NCI-H748 (cell line): ENCODE measurements at regions not wholly inside any gene's neighbourhood (a gene's known extent, or its start where the extent isn't known, plus 50 kb on each side); places are given as distances from the start of the nearest gene placed in this dataset.
"Not testable (repeated sequence)": the region's sequence is repeated elsewhere in the genome, so short reads cannot be mapped to it uniquely, and the experiment has no call there.

Source experiments
- DNase-seq: peaks from one replicate; lab custom pipeline; 2025; ENCODE audit not compliant: unreplicated experiment; lab: John Stamatoyannopoulos, UW

DNA sequence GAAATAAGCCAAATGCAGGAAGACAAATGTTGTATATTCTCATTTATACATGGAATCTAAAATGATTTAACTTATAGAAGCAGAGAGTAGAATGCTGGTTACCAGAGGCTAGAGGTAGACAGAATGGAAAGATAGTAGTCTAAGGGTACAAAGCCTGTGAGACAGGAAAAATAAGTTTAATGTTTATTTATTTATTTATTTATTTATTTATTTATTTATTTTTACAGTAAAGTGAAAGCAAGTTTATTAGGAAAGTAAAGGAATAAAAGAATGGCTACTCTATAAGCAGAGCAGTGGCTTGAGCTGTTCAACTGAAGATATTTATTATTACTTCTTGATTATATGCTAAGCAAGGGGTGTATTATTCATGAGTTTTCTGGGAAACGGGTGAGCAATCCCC lies 203.2 kb downstream of the LAS1L start:
- DNase-seq, result no peak

DNA sequence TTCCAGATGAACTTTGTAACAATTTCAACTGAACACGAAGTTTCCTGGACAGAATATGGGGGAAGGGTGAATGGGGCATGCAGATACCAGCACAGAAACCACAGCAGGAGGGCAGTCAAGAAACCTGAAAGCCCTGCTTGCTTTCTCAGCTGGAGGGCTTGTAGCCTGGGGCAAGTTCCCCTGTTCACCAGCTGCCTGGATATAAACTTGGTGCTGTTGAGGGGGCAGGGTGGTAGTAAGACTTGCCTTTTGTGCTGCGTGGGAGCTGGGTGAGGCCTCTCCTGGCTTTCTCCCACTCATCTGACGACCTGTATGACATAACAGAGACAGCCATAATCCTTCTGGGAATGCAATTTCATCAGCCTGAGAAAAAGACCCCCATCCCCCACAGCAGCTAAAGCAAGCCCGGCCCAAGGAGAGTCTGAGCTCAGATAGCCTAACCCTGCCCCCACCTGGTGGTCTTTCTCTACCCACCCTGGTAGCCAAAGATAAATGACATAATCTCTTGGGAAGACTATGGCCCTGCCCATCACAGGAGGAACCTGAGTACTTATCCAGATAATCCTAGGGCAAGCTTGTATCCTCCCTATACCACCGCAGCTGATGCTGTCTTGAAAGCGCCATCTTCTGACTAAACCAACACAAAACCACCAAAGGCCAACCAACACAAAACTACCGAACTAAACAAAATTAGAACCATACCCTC lies 234.3 kb downstream of the LAS1L start:
- DNase-seq, result no peak

DNA sequence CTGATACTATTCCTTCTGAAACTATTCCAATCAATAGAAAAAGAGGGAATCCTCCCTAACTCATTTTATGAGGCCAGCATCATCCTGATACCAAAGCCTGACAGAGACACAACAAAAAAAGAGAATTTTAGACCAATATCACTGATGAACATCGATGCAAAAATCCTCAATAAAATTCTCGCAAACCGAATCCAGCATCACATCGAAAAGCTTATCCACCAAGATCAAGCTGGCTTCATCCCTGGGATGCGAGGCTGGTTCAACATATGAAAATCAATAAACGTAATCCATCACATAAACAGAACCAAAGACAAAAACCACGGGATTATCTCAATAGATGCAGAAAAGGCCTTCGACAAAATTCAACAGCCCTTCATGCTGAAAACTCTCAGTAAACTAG lies 251.7 kb downstream of the LAS1L start:
- not testable (repeated sequence) for DNase-seq

DNA sequence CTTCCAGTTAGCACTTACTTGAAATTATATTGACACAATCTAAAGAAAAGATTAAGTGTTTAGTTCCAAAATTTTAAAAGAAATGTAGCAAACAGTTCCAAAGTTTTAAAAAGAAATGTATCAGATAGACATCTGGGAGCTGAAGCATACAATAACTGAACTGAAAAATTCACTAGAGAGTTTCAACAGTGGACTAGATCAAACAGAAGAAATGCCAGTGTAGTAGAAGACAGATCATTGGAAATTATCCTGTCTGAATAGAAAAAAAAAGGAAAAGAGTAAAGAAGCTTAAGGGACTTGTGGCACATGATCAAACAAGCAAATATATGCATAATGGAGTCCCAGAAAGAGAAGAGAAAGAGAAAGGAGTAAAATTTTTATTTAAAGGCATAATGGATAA lies 261.4 kb downstream of the LAS1L start:
- DNase-seq, result no peak

DNA sequence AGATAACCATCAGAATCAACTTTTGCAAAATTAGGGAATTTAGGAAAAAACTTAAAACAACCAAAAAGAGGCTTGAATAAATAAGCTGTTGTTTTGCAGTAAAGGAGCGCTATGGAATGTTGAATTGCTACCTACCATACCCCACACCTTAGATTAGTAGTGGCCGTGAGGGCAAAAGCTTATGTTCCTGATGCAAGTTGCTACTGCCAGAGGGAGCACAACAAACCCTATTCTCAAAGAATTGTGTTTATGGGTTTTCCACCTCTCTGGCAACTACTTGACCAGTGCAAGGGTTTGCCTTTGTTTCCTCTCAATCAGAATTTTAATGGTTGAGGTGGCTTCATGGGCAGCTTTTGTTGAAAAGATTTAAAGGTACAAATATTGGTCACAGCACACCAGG lies 268.1 kb downstream of the LAS1L start:
- DNase-seq, result no peak

DNA sequence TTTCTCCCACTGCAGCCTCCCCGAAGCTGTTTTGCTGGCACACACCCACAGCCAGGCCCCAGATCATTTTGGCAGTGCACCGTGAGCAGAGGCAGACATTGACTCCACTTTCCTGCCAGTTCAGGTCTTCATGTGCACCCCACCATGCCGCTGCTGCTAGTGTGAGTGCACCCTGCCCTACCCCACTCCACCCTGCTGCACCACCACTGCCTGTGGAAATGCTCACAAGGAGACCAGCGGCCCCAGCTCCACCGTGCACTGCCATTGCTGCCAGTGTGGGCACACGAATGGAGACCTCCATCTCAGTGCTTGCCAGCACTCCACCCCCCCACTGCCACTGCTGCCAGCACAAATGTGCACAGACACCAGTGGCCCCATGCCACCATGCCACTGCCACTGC lies 277.6 kb upstream of the ZC4H2 start:
- no peak for DNase-seq

DNA sequence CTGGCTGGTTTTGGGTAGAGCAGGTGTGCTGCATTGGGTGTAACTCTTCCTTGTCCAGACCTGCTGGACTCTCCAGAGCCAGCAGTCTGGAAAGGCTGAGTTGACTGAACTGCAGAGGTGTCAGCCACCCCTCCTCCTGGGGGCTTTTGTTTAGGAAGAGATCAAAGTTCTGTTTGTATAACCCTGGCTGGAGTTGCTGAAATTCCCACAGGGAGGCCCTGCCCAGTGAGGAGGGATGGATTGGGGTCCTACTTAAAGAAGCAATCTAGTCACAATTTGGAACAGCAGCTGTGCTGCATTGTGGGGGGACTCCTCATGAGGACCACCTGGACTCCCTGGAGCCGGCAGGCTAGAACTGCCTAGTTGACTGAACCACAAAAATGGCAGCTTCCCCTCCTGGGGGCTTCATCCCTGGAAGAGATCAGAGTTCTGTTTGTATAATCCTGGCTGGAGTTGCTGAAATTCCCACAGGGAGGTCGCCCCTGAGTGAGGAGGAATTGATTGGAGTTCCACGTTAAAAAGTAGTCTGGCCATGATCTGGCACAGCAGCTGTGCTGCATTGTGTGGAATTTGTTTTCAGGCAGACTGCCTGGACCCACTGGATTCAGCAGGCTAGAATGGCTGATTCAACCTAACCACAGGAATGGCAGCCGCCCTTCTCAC lies 264.9 kb upstream of the ZC4H2 start:
- no peak for DNase-seq

DNA sequence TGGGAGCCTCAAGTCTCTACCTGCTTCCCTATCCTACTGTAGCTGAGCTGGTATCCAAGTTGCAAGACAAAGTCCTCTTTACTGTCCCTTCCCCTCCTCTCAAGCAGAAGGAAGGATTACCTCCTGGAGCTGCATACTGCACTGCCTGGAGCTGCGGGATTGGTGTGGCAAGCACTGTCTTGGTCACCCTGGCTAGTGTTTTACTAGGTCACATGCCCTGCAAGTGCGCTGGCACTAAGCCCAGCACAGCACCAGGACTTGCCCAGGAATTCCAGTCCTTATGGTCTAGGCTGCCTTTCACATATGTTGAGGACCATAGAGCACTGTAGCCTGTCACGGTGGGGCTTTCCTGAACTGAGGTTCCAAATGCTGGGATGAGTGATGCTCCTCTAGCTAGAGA lies 227.3 kb upstream of the ZC4H2 start:
- DNase-seq, result no peak

DNA sequence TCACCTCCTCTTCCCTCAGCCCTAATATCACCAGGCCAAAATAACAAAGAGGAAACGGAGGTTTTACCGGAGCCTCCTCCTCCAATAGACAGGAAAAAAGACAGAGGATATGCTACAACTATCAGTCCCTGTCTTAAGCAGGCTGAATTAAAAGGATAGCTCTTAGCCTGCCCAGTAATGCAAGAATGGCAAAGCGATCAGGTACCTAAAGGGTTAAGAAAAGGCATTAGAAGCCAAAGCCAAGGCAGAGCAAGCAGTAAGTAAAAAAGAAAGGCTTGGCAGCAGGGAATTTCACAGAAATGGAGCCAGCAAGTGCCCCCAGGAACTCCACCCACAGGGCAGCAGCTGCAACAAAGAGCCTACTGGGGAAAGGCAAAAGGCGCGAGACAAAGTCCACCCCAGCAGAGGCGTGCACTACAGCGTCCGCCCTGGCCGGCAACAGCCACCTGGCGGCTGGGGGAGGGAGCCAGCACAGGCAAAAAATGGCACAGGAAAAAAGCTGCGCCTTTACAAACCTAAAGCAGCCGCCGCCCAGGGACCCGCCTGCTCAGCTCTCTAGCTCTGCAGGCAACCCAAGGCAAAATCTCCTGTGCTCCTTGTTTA lies 220.6 kb upstream of the ZC4H2 start:
- DNase-seq, result peak; percentile 58

DNA sequence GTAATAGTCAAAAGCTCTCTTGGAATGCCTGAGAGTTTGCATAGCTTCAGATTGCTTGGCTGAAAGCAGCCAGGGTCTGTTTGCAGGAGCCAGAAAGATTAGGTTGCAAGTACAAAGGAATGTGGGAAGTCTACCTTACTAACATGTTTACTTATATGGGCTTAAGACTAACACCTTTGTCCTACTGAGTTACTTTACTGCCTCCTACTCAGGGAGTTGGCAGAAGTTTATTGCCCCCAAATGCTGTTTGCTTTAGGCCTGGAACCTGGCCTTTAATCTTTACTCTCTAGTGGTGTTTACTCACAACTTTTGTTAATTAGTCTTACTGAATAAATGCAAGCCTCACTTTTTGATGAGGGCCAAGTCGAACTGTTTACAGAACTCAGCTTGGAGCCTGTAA lies 219.4 kb upstream of the ZC4H2 start:
- no peak for DNase-seq

DNA sequence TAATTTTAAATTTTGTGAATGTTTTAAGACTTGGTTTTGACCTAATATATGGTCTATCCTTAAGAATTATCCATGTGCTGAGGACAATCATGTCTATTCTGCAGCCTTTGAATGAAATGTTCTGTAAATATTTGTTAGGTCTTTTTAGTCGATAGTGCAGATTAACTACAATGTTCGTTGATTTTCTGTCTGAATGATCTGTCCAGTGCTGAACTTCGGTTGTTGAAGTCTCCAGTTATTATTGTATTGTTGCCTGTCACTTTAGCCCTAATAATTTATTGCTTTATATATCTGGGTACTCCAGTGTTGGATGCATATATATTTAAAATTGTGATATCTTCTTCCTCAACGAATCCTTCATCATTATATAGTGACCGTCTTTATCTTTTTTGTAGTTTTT lies 218.3 kb upstream of the ZC4H2 start:
- DNase-seq, result no peak

DNA sequence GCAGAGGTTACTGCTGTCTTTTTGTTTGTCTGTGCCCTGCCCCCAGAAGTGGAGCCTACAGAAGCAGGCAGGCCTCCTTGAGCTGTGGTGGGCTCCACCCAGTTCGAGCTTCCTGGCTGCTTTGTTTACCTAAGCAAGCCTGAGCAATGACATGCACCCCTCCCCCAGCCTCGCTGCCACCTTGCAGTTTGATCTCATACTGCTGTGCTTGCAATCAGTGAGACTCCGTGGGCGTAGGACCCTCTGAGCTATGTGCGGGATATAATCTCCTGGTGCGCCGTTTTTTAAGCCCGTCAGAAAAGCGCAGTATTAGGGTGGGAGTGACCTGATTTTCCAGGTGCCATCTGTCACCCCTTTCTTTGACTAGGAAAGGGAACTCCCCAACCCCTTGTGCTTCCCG lies 187.1 kb upstream of the ZC4H2 start:
- not testable (repeated sequence) for DNase-seq

DNA sequence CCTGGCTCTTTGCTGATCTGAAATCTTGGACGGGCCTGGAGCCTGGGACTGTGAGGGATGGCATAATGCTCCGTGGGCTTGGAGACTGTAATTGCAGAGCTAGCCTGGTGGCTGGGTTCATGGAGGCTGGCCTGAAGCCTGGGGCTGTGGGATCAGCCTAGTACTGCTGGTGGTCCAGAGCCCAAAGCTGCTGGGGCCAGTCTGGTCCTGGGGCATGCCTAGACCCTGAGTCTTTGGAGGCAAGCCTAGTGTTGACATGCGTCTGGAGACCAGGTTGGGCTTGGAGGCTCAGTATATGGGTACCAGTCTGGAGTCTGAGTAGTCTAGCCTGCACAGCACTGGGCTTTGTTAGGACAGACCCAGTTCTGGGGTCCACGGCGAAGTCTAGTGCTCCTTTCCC lies 172.0 kb upstream of the ZC4H2 start:
- no peak for DNase-seq

DNA sequence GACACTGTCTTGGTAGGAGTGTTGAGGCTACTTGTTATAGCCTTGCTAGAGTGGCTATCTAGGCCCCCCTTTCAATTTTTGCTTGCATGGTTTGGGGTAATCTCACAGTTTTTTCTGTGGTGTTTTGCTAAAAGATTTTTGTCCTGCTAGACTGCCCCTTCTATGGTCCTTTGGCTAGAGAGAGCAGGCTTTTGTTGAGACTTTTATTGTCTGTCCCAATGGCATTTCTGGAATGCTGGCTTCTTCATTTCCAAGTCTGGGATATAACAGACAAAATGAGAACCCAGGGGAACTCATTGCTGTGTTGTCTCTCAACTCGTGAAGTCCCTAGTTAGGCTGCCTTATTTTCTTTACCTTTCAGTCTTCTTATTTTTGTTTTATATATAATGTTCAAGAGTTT lies 160.2 kb upstream of the ZC4H2 start:
- no peak for DNase-seq

DNA sequence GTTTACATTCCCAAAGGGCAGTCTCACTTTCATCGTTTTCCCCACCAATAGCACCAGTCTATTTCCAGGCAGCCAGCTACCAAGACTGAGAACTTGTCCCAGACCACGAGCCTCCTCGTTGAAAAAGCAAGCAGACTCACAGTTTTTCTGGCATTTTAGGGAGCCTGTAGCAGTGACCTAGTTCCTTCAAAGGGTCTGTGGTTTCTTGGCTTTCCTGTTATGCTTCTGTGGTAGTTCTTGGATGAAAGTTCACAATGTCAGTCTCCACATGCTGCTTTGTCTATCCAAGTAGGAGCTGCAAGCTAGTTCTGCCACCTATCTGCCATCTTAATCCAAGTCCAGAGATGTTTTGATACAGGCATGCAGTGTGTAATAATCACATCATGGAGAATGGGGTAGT lies 151.6 kb upstream of the ZC4H2 start:
- no peak for DNase-seq

DNA sequence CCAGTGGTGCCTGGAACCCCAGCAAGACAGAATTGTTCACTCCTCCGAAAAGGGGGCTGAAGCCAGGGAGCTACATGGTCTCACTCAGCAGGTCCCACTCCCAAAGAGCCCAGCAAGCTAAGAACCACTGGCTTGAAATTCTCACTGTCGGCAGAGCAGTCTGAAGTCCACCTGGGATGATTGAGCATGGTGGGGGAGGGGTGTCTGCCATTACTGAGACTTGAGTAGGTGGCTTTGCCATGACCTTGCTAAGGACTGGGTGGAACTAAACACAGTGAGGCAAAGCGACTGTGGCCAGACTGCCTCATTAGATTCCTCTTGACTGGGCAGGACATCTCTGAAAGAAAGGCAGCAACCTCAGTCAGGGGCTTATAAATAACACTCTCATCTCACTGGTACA lies 122.6 kb upstream of the ZC4H2 start:
- no peak for DNase-seq

DNA sequence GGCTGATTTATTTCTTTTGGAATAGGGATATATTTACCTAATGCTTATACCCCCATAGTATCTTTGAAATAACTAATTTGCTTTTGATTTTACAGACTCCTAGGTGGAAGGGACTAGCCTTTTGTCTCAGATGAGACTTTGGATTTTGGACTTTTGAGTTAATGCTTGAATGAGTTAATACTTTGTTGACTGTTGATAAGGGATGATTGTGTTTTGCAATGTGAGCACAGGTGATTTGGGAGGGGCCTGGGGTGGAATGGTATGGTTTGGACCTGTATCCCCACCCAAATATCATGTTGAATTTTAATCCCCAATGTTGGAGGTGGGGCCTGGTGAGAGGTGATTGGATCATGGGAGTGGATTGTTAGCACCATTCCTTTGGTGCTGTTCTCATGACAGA lies 117.4 kb upstream of the ZC4H2 start:
- DNase-seq, result no peak

DNA sequence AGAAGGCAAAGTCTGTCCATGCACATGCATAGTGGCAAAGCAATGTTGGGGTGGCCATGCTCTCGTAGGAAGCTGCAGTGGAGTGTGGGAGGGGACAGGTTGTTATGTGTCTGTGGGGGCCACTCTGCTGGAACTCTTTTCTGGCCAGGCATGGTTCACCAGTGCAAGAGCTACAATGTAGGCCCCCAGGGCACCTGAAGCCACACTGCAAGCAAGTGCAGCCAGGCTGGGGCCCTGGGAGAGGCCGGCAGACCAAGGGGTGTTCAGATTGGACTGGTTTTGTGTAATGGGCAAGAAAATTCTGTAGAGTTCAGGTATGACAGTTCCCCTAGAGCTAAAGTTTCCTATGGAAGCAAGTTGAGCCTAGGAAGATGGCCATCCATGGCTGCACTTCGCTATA lies 97.0 kb upstream of the ZC4H2 start:
- DNase-seq, result no peak

DNA sequence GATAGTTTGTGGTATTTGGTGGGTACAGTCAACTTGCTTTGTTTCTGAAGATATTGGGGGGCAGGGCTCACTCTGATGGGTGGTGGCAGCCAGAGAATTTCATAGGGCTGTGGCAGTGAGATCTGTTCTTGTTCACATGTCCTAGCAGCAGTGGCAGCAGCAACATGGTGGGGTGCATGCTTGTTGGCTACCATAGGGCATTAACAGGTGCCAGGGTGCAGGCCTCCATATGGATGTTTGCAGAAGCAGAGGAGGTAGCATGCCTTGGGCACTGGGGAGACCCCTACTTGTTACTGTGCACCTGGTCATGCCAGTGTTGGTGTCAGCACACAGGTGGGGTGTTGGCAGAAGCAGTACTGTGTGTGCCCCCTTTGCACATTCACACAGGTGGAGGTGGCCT lies 96.3 kb upstream of the ZC4H2 start:
- no peak for DNase-seq

DNA sequence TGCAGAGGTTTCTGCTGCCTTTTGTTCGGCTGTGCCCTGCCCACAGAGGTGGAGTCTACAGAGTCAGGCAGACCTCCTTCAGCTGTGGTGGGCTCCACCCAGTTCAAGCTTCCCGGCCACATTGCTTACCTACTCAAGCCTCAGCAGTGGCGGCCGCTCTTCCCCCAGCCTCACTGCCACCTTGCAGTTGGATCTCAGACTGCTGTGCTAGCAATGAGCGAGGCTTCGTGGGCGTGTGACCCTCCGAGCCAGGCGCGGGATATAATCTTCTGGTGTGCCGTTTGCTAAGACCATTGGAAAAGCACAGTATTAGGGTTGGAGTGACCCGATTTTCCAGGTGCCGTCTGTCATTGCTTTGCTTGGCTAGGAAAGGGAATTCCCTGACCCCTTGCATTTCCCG lies 82.4 kb upstream of the ZC4H2 start:
- DNase-seq, result not testable (repeated sequence)

DNA sequence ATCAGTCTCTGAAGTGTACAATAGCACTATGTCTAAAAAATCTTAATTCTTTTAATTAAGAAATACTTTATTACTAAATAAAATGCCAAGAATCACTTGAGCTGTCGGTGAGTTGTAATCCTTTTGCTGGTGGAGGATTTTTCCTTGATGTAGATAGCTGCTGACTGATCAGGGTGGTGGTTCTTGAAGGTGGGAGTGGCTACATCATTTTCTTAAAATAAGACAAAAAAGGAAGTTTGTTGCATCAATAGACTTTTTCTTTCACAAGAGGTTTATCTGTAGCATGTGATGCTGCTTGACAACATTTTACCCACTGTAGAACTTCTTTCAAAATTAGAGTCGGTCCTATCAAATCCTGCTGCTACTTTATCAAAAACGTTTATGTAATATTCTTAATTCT lies 68.8 kb upstream of the ZC4H2 start:
- DNase-seq, result no peak

DNA sequence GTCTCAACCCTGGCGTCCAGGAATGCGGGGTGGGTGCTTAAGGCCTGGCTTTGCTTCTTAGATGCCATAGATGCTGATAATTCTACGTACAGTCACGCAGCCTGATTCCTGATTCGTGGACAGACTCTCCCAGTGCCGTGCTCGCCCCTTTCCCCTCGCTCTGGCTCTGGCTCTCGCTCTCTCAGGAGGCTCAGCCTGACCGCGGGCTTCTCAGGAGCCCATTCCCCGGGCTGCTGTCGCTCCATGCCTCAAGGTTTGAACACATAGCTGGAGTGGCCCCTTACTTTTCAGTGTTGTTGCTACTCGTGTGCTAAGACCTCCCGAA lies 59.2 kb upstream of the ZC4H2 start:
- peak; percentile 49 for DNase-seq
